HEK293 (cell line): ENCODE measurements at regions not wholly inside any gene's neighbourhood (a gene's known extent, or its start where the extent isn't known, plus 50 kb on each side); places are given as distances from the start of the nearest gene placed in this dataset.

Source experiments
- CTCF ChIA-PET: fragments of 350-600 bp; formaldehyde crosslinking; extraction: SDS; loops from one replicate; lab custom pipeline; 2021; ENCODE audit warnings: antibody characterized with exemption; lab: Yijun Ruan, JAX
- POLR2A ChIA-PET: fragments of 300-600 bp; formaldehyde crosslinking; extraction: SDS; loops from one replicate; lab custom pipeline; 2020; ENCODE audit warnings: antibody characterized with exemption, inconsistent platforms; lab: Yijun Ruan, JAX
- H3K27ac ChIP-seq: fragments of 200-500 bp; sonication (Bioruptor generic); 2 replicates; pipeline ENCODE4 v1.5.1; 2014; ENCODE audit warnings: low read depth, low read length, control low read depth, inconsistent platforms; ENCODE audit errors: extremely low read depth
- H3K36me3 ChIP-seq, 2 experiments: fragments of 200-500 bp in 1 of 2; sonication (Bioruptor generic) in 1 of 2; 1 replicate in 1 of 2; 2 replicates in 1 of 2; pipeline ENCODE4 v1.5.1; 2014 to 2017; ENCODE audit warnings: inconsistent platforms in 2 of 2, low read length in 2 of 2; ENCODE audit not compliant: control insufficient read depth in 2 of 2, insufficient read depth in 1 of 2
- H3K4me1 ChIP-seq: fragments of 200-500 bp; sonication (Bioruptor generic); 2 replicates; pipeline ENCODE4 v1.5.1; 2014; ENCODE audit warnings: mild to moderate bottlenecking, low read length, inconsistent platforms; ENCODE audit not compliant: control insufficient read depth, insufficient read depth
- H3K4me3 ChIP-seq: 2 replicates; pipeline ENCODE4 v1.5.1; 2011; ENCODE audit warnings: low read depth, mild to moderate bottlenecking, control low read depth, low read length, moderate library complexity
- H3K9me3 ChIP-seq: fragments of 200-500 bp; sonication (Bioruptor generic); 2 replicates; pipeline ENCODE4 v1.5.1; 2014; ENCODE audit warnings: low read depth, low read length, inconsistent platforms; ENCODE audit not compliant: control insufficient read depth, insufficient read depth
- BCL6B ChIP-seq: fragments of 450-650 bp; formaldehyde crosslinking; IDR thresholded peaks from 2 replicates; pipeline ENCODE4 v1.5.1; 2017; ENCODE audit warnings: missing biosample characterization, missing genetic modification characterization
- EGR2 ChIP-seq: fragments of 450-650 bp; formaldehyde crosslinking; IDR thresholded peaks from 2 replicates; pipeline ENCODE4 v1.5.1; 2016; ENCODE audit warnings: low read depth, missing biosample characterization, missing genetic modification characterization
- KLF8 ChIP-seq: fragments of 450-650 bp; formaldehyde crosslinking; IDR thresholded peaks from 2 replicates; pipeline ENCODE4 v1.5.1; 2016; ENCODE audit warnings: missing biosample characterization, missing genetic modification characterization
- SCRT1 ChIP-seq: fragments of 450-650 bp; formaldehyde crosslinking; IDR thresholded peaks from 2 replicates; pipeline ENCODE4 v1.5.1; 2016; ENCODE audit warnings: missing biosample characterization, missing genetic modification characterization, borderline replicate concordance
- SCRT2 ChIP-seq: fragments of 450-650 bp; formaldehyde crosslinking; IDR thresholded peaks from 2 replicates; pipeline ENCODE4 v1.5.1; 2016; ENCODE audit warnings: missing biosample characterization, missing genetic modification characterization
- TRIM28 ChIP-seq: IDR thresholded peaks from 2 replicates; pipeline ENCODE4 v1.6.1; 2011; ENCODE audit warnings: low read length, control low read depth, borderline replicate concordance
- WT1 ChIP-seq: fragments of 450-650 bp; formaldehyde crosslinking; IDR thresholded peaks from 2 replicates; pipeline ENCODE4 v1.5.1; 2016; ENCODE audit warnings: missing biosample characterization, missing genetic modification characterization
- YY1 ChIP-seq: fragments of 450-650 bp; formaldehyde crosslinking; IDR thresholded peaks from 2 replicates; pipeline ENCODE4 v1.5.1; 2018; ENCODE audit warnings: missing biosample characterization, missing genetic modification characterization
- ZBTB26 ChIP-seq: fragments of 450-650 bp; formaldehyde crosslinking; optimal IDR thresholded peaks from 2 replicates; pipeline ENCODE3; 2016; ENCODE audit warnings: missing biosample characterization, mild to moderate bottlenecking, missing genetic modification characterization
- ZBTB48 ChIP-seq: fragments of 450-650 bp; formaldehyde crosslinking; IDR thresholded peaks from 2 replicates; pipeline ENCODE4 v1.5.1; 2016; ENCODE audit warnings: missing biosample characterization, missing genetic modification characterization
- ZNF114 ChIP-seq: fragments of 450-650 bp; formaldehyde crosslinking; IDR thresholded peaks from 2 replicates; pipeline ENCODE4 v1.5.0; 2017; ENCODE audit warnings: missing biosample characterization, missing genetic modification characterization
- ZNF146 ChIP-seq: fragments of 450-650 bp; formaldehyde crosslinking; IDR thresholded peaks from 2 replicates; pipeline ENCODE4 v1.5.1; 2016; ENCODE audit warnings: missing biosample characterization, missing genetic modification characterization
- ZNF2 ChIP-seq: fragments of 450-650 bp; formaldehyde crosslinking; IDR thresholded peaks from 2 replicates; pipeline ENCODE4 v1.5.1; 2016; ENCODE audit warnings: missing biosample characterization, missing genetic modification characterization
- ZNF239 ChIP-seq: fragments of 450-650 bp; formaldehyde crosslinking; IDR thresholded peaks from 2 replicates; pipeline ENCODE4 v1.5.1; 2016; ENCODE audit warnings: missing biosample characterization, missing genetic modification characterization
- ZNF341 ChIP-seq: fragments of 450-650 bp; formaldehyde crosslinking; IDR thresholded peaks from 2 replicates; pipeline ENCODE4; 2016; ENCODE audit warnings: low read depth, missing biosample characterization, missing genetic modification characterization
- ZNF394 ChIP-seq: fragments of 450-650 bp; formaldehyde crosslinking; IDR thresholded peaks from 2 replicates; pipeline ENCODE4 v1.5.1; 2016; ENCODE audit warnings: missing biosample characterization, missing genetic modification characterization, mild to moderate bottlenecking, moderate library complexity, borderline replicate concordance
- ZNF426 ChIP-seq: fragments of 450-650 bp; formaldehyde crosslinking; IDR thresholded peaks from 2 replicates; pipeline ENCODE4 v1.5.1; 2017; ENCODE audit warnings: missing biosample characterization, missing genetic modification characterization, mild to moderate bottlenecking, inconsistent platforms, moderate library complexity
- ZNF610 ChIP-seq: fragments of 450-650 bp; formaldehyde crosslinking; IDR thresholded peaks from 2 replicates; pipeline ENCODE4 v1.5.1; 2016; ENCODE audit warnings: missing biosample characterization, missing genetic modification characterization, borderline replicate concordance
- ZNF623 ChIP-seq: fragments of 450-650 bp; formaldehyde crosslinking; IDR thresholded peaks from 2 replicates; pipeline ENCODE4 v1.5.1; 2016; ENCODE audit warnings: missing biosample characterization, missing genetic modification characterization
- ZNF624 ChIP-seq: fragments of 450-650 bp; formaldehyde crosslinking; IDR thresholded peaks from 2 replicates; pipeline ENCODE4 v1.5.1; 2017; ENCODE audit warnings: missing biosample characterization, missing genetic modification characterization
- ZNF768 ChIP-seq: fragments of 450-650 bp; formaldehyde crosslinking; IDR thresholded peaks from 2 replicates; pipeline ENCODE4 v1.5.1; 2018; ENCODE audit warnings: missing biosample characterization, mild to moderate bottlenecking, missing genetic modification characterization
- ZSCAN23 ChIP-seq: fragments of 450-650 bp; formaldehyde crosslinking; IDR thresholded peaks from 2 replicates; pipeline ENCODE4 v1.5.1; 2016; ENCODE audit warnings: missing biosample characterization, missing genetic modification characterization
- TF ChIP-seq, protein P1 (sequence below): fragments of 450-650 bp; formaldehyde crosslinking; IDR thresholded peaks from 2 replicates; pipeline ENCODE4 v1.5.1; 2017; ENCODE audit warnings: missing biosample characterization, missing genetic modification characterization
- TF ChIP-seq, protein P2 (sequence below): fragments of 450-650 bp; formaldehyde crosslinking; IDR thresholded peaks from 2 replicates; pipeline ENCODE4 v1.5.1; 2016; ENCODE audit warnings: missing biosample characterization, missing genetic modification characterization
- TF ChIP-seq, protein P3 (sequence below): fragments of 450-650 bp; formaldehyde crosslinking; IDR thresholded peaks from 2 replicates; pipeline ENCODE4 v1.5.1; 2016; ENCODE audit warnings: missing biosample characterization, missing genetic modification characterization, low read depth

DNA sequence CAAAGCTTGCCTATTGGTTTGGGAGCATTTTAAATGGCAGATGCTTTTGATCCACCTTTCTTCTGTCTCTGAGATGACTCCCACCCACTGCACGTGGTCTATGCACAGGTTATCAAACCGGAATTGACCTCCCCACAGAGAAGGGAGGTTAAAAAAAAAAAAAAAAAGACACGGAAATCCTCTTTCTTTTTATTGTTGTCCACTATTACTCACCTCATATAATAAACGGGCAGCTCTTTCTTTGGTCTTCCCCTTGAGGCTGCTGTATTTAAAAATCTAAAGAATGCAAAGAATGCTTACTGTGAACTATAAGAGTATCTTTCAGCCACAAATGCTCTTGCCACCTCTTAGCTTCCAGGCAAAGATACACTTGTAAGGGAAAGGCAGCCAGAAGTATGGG, 329.7 kb downstream of the NDFIP2 start:
- TF ChIP-seq ZNF114 (no peak), ZNF239 (tag by site-specific recombination) (no peak), ZNF623 (tag by site-specific recombination) (no peak), ZSCAN23 (tag by site-specific recombination) (no peak), ZNF426 (tag by site-specific recombination) (no peak), ZNF768 (no peak), BCL6B (tag by site-specific recombination) (no peak), WT1 (tag by site-specific recombination) (no peak), SCRT2 (tag by site-specific recombination) (no peak), YY1 (tag by site-specific recombination) (no peak), ZBTB48 (no peak), SCRT1 (tag by site-specific recombination) (no peak), EGR2 (tag by site-specific recombination) (no peak), TRIM28 (no peak), ZBTB26 (no peak), ZNF610 (tag by site-specific recombination) (no peak)
- TF ChIP-seq, protein P1, sequence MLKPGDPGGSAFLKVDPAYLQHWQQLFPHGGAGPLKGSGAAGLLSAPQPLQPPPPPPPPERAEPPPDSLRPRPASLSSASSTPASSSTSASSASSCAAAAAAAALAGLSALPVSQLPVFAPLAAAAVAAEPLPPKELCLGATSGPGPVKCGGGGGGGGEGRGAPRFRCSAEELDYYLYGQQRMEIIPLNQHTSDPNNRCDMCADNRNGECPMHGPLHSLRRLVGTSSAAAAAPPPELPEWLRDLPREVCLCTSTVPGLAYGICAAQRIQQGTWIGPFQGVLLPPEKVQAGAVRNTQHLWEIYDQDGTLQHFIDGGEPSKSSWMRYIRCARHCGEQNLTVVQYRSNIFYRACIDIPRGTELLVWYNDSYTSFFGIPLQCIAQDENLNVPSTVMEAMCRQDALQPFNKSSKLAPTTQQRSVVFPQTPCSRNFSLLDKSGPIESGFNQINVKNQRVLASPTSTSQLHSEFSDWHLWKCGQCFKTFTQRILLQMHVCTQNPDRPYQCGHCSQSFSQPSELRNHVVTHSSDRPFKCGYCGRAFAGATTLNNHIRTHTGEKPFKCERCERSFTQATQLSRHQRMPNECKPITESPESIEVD (tag by site-specific recombination) = no peak
- TF ChIP-seq, protein P2, sequence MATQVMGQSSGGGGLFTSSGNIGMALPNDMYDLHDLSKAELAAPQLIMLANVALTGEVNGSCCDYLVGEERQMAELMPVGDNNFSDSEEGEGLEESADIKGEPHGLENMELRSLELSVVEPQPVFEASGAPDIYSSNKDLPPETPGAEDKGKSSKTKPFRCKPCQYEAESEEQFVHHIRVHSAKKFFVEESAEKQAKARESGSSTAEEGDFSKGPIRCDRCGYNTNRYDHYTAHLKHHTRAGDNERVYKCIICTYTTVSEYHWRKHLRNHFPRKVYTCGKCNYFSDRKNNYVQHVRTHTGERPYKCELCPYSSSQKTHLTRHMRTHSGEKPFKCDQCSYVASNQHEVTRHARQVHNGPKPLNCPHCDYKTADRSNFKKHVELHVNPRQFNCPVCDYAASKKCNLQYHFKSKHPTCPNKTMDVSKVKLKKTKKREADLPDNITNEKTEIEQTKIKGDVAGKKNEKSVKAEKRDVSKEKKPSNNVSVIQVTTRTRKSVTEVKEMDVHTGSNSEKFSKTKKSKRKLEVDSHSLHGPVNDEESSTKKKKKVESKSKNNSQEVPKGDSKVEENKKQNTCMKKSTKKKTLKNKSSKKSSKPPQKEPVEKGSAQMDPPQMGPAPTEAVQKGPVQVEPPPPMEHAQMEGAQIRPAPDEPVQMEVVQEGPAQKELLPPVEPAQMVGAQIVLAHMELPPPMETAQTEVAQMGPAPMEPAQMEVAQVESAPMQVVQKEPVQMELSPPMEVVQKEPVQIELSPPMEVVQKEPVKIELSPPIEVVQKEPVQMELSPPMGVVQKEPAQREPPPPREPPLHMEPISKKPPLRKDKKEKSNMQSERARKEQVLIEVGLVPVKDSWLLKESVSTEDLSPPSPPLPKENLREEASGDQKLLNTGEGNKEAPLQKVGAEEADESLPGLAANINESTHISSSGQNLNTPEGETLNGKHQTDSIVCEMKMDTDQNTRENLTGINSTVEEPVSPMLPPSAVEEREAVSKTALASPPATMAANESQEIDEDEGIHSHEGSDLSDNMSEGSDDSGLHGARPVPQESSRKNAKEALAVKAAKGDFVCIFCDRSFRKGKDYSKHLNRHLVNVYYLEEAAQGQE (tag by site-specific recombination) = no peak
- H3K36me3 ChIP-seq = no peaks in the 10 kb centered on the region
- H3K27ac ChIP-seq = no peak overlapping the region
- ChIA-PET CTCF (no interaction called here), POLR2A (interaction anchor here (0.7 kb wide), 2 partner anchors 71 to 85 kb away, joined by 3 read pairs; no protein-coding TSS in a partner anchor)
- no peaks in the 10 kb centered on the region for H3K4me1 ChIP-seq
- no peak overlapping the region for H3K4me3 ChIP-seq
- H3K9me3 ChIP-seq = no peaks in the 10 kb centered on the region

DNA sequence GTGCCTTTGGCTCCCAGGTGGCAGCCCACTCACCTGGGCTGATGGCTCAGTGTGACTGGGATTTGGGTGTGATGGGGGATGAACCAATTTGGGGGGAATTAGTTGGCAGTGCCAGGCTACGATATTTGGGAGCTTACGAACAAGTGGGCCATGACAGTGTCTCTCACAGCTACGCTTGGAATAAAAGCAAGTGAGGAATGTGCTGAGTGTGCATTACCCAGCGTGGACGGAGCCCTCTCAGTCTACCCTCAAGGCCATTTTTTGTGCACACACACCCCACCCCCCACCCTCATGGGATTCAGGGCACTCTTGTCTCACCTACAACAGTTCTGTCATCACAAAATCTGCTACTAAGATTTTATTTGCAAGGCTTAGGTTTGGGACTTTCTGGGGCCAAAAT, 329.1 kb downstream of the NDFIP2 start:
- POLR2A ChIA-PET = interaction anchor here (0.7 kb wide), 1 partner anchor 85 kb away, joined by 3 read pairs; no protein-coding TSS in a partner anchor
- H3K27ac ChIP-seq = no peak overlapping the region
- H3K36me3 ChIP-seq = no peaks in the 10 kb centered on the region
- no peak for TF ChIP-seq ZNF2 (tag by site-specific recombination)
- no peak for TF ChIP-seq ZNF624 (tag by site-specific recombination)
- TF ChIP-seq, protein P3, sequence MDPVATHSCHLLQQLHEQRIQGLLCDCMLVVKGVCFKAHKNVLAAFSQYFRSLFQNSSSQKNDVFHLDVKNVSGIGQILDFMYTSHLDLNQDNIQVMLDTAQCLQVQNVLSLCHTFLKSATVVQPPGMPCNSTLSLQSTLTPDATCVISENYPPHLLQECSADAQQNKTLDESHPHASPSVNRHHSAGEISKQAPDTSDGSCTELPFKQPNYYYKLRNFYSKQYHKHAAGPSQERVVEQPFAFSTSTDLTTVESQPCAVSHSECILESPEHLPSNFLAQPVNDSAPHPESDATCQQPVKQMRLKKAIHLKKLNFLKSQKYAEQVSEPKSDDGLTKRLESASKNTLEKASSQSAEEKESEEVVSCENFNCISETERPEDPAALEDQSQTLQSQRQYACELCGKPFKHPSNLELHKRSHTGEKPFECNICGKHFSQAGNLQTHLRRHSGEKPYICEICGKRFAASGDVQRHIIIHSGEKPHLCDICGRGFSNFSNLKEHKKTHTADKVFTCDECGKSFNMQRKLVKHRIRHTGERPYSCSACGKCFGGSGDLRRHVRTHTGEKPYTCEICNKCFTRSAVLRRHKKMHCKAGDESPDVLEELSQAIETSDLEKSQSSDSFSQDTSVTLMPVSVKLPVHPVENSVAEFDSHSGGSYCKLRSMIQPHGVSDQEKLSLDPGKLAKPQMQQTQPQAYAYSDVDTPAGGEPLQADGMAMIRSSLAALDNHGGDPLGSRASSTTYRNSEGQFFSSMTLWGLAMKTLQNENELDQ (tag by site-specific recombination) = no peak
- no peak for TF ChIP-seq ZNF394 (tag by site-specific recombination)
- TF ChIP-seq ZNF239 (tag by site-specific recombination) = no peak
- no peak for TF ChIP-seq KLF8
- no peak for TF ChIP-seq ZNF341 (tag by site-specific recombination)
- TF ChIP-seq ZNF146 (tag by site-specific recombination) = no peak
- no peak for TF ChIP-seq ZNF426 (tag by site-specific recombination)

More for the DNA sequence above, 329.1 kb downstream of the NDFIP2 start:
- CTCF ChIA-PET = no interaction called here
- Histone ChIP-seq H3K4me3 (no peak overlapping the region), H3K9me3 (no peaks in the 10 kb centered on the region), H3K4me1 (no peaks in the 10 kb centered on the region)
